Ishikawa (cell line): ENCODE measurements at regions not wholly inside any gene's neighbourhood (a gene's known extent, or its start where the extent isn't known, plus 50 kb on each side); places are given as distances from the start of the nearest gene placed in this dataset.

Experiments used
- CEBPB ChIP-seq: IDR thresholded peaks from 2 replicates; pipeline ENCODE4 v1.6.1; 2012
- CREB1 ChIP-seq: IDR thresholded peaks from 2 replicates; pipeline ENCODE4 v1.6.1; 2012; ENCODE audit warnings: low read depth
- EGR1 ChIP-seq: IDR thresholded peaks from 2 replicates; pipeline ENCODE4 v1.6.1; 2012
- EP300 ChIP-seq: IDR thresholded peaks from 2 replicates; pipeline ENCODE4 v1.6.1; 2012; ENCODE audit warnings: borderline replicate concordance
- FOXM1 ChIP-seq: IDR thresholded peaks from 2 replicates; pipeline ENCODE4 v1.6.1; 2012; ENCODE audit warnings: low read depth, borderline replicate concordance
- NFIC ChIP-seq: IDR thresholded peaks from 2 replicates; pipeline ENCODE4 v1.6.1; 2012
- RAD21 ChIP-seq: IDR thresholded peaks from 2 replicates; pipeline ENCODE4 v1.6.1; 2012; ENCODE audit warnings: low read depth
- TAF1 ChIP-seq: IDR thresholded peaks from 2 replicates; pipeline ENCODE4 v1.6.1; 2012; ENCODE audit warnings: low read depth, mild to moderate bottlenecking
- TCF12 ChIP-seq: IDR thresholded peaks from 2 replicates; pipeline ENCODE4 v1.6.1; 2012; ENCODE audit warnings: low read depth
- TEAD4 ChIP-seq: IDR thresholded peaks from 2 replicates; pipeline ENCODE4 v1.6.1; 2012
- YY1 ChIP-seq: IDR thresholded peaks from 2 replicates; pipeline ENCODE4 v1.6.1; 2012; ENCODE audit warnings: low read depth
- ZBTB7A ChIP-seq: IDR thresholded peaks from 2 replicates; pipeline ENCODE4 v1.6.1; 2012; ENCODE audit warnings: low read depth
- TF ChIP-seq, protein P1 (sequence below): IDR thresholded peaks from 2 replicates; pipeline ENCODE4 v1.6.1; 2012
- TF ChIP-seq, protein P2 (sequence below): IDR thresholded peaks from 2 replicates; pipeline ENCODE4 v1.6.1; 2012
- TF ChIP-seq, protein P3 (sequence below): IDR thresholded peaks from 2 replicates; pipeline ENCODE4 v1.6.1; 2012; ENCODE audit warnings: low read depth, mild to moderate bottlenecking

DNA sequence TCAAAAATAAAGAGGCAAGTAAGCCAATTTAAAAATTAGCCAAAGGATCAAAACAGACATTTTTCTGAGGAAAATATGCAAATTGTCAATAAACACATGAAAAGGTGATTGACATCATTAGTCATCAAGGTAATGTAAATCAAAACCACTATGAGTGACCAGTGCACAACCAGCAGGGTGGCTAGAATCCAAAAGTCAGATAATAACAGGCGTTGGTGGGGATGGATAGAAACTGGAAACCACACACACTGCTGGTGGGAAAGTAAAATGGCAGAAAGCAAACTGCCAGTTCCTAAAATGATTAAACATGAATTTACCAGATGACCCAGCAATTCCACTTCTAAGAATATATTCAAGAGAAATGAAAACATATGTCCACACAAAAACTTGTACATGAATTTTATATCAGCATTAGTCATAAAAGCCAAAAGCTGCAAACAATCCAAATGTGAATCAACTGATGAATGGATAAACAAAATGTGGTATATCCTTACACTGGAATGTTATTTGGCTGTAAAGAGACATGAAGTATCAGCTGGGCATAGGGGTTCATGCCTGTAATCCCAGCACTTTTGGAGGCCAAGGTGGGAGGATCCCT, 74.8 kb upstream of the MBOAT1 start:
- TF ChIP-seq YY1 (no peak), RAD21 (no peak), CREB1 (no peak)
- TF ChIP-seq, protein P1, sequence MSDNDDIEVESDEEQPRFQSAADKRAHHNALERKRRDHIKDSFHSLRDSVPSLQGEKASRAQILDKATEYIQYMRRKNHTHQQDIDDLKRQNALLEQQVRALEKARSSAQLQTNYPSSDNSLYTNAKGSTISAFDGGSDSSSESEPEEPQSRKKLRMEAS = no peak
- TF ChIP-seq, protein P2, sequence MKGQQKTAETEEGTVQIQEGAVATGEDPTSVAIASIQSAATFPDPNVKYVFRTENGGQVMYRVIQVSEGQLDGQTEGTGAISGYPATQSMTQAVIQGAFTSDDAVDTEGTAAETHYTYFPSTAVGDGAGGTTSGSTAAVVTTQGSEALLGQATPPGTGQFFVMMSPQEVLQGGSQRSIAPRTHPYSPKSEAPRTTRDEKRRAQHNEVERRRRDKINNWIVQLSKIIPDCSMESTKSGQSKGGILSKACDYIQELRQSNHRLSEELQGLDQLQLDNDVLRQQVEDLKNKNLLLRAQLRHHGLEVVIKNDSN = no peak

DNA sequence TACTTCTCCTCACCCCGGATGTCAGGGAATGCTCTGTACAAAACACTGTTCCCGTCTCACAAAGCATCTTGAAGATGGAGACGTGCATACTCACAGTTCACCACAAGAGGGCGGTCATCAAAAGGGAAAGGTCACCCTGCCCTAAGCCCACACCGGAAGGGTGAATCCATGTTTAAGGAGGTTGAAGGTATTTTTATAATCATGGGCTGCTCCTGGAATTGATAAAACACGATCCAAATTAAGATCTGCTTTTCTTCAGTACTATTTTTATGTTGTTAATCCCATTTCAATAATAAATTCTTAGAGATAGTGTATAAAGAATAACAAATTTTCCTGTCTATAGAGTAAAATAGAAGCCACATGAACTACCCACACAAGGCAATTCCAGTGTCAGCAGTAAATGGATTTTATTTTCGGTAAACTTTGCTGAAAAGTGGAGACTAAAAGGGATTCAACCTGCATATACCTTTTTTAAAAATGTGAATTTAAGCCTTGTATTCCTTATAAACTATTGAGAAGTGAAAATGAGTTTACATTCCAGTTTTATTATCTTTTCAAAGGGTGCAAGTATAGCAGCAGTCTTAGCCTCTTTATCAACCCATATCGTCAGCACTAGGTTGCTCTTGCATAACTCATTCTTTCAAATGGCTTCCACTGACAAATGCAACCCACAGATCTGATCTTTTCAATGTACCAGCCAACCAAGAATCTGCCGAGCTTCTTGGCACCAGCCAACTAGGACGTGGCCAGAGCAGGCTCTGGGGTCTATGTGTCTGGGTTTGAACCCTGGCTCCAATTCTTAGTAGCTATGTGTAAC, 79.7 kb upstream of the MBOAT1 start:
- peak; percentile 49; the same call in 1 of the 2 replicates for TF ChIP-seq YY1
- TF ChIP-seq, protein P2 = no peak
- TF ChIP-seq TCF12 = no peak
- TF ChIP-seq CEBPB = no peak
- TF ChIP-seq RAD21 = peak; percentile 90

GRCh38 chr6:20292905-20293304, 80.6 kb upstream of the MBOAT1 start:
- TF ChIP-seq NFIC = no peak
- TF ChIP-seq TEAD4 = no peak
- TF ChIP-seq EGR1 = no peak
- TF ChIP-seq CEBPB = no peak
- TF ChIP-seq, protein P2 = no peak
- no peak for TF ChIP-seq TAF1
- TF ChIP-seq TCF12 = no peak
- no peak for TF ChIP-seq CREB1
- TF ChIP-seq, protein P1 = no peak
- no peak for TF ChIP-seq YY1
- TF ChIP-seq, protein P3, sequence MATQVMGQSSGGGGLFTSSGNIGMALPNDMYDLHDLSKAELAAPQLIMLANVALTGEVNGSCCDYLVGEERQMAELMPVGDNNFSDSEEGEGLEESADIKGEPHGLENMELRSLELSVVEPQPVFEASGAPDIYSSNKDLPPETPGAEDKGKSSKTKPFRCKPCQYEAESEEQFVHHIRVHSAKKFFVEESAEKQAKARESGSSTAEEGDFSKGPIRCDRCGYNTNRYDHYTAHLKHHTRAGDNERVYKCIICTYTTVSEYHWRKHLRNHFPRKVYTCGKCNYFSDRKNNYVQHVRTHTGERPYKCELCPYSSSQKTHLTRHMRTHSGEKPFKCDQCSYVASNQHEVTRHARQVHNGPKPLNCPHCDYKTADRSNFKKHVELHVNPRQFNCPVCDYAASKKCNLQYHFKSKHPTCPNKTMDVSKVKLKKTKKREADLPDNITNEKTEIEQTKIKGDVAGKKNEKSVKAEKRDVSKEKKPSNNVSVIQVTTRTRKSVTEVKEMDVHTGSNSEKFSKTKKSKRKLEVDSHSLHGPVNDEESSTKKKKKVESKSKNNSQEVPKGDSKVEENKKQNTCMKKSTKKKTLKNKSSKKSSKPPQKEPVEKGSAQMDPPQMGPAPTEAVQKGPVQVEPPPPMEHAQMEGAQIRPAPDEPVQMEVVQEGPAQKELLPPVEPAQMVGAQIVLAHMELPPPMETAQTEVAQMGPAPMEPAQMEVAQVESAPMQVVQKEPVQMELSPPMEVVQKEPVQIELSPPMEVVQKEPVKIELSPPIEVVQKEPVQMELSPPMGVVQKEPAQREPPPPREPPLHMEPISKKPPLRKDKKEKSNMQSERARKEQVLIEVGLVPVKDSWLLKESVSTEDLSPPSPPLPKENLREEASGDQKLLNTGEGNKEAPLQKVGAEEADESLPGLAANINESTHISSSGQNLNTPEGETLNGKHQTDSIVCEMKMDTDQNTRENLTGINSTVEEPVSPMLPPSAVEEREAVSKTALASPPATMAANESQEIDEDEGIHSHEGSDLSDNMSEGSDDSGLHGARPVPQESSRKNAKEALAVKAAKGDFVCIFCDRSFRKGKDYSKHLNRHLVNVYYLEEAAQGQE = no peak
- no peak for TF ChIP-seq ZBTB7A
- TF ChIP-seq FOXM1 = no peak
- no peak for TF ChIP-seq RAD21
- TF ChIP-seq EP300 = no peak

DNA sequence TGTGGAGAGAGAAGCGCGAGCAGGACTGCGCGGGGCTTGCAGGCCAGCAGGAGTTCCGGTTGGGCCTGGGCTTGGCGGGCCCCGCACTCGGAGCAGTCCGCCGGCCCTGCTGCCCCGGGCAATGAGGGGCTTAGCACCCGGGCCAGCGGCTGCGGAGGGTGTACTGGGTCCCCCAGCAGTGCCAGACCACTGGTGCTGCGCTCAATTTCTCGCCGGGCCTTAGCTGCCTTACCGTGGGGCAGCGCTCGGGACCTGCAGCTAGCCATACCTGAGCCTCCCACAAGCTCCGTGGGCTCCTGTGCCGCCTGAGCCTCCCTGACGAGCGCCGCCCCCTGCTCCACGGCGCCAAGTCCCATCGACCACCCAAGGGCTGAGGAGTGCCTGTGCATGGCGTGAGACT, 89.0 kb upstream of the MBOAT1 start:
- no peak for TF ChIP-seq NFIC
- TF ChIP-seq CREB1 = no peak
- TF ChIP-seq EP300 = no peak
- TF ChIP-seq, protein P3 = no peak
- TF ChIP-seq, protein P2 = no peak
- TF ChIP-seq TAF1 = no peak
- no peak for TF ChIP-seq YY1
- no peak for TF ChIP-seq RAD21
- no peak for TF ChIP-seq EGR1
- TF ChIP-seq CEBPB = no peak
- TF ChIP-seq, protein P1 = no peak
- TF ChIP-seq FOXM1 = no peak
- no peak for TF ChIP-seq TEAD4
- TF ChIP-seq TCF12 = no peak
- TF ChIP-seq ZBTB7A = no peak

- no peak for TF ChIP-seq NFIC
- TF ChIP-seq CREB1 = no peak
- TF ChIP-seq YY1 = no peak
- no peak for TF ChIP-seq ZBTB7A
- no peak for TF ChIP-seq EGR1
- TF ChIP-seq TAF1 = no peak
- TF ChIP-seq, protein P2 = no peak
- TF ChIP-seq, protein P3 = no peak
- no peak for TF ChIP-seq FOXM1
These were observed 89.9 kb upstream of the MBOAT1 start for GRCh38 chr6:20302168-20302567.
